HG03175 (cell line): ENCODE measurements at regions not wholly inside any gene's neighbourhood (a gene's known extent, or its start where the extent isn't known, plus 50 kb on each side); places are given as distances from the start of the nearest gene placed in this dataset.
"Not testable (repeated sequence)": the region's sequence is repeated elsewhere in the genome, so short reads cannot be mapped to it uniquely, and the experiment has no call there.

Source experiments
- ATAC-seq: cut with Tn5 transposase; IDR thresholded peaks from one replicate; pipeline ENCODE4 v1.9.1; 2021; ENCODE audit warnings: mild to moderate bottlenecking, moderate library complexity; ENCODE audit not compliant: unreplicated experiment

GRCh38 chr11:44416776-44417175, 106.8 kb upstream of the ALX4 start:
- no peak for ATAC-seq

DNA sequence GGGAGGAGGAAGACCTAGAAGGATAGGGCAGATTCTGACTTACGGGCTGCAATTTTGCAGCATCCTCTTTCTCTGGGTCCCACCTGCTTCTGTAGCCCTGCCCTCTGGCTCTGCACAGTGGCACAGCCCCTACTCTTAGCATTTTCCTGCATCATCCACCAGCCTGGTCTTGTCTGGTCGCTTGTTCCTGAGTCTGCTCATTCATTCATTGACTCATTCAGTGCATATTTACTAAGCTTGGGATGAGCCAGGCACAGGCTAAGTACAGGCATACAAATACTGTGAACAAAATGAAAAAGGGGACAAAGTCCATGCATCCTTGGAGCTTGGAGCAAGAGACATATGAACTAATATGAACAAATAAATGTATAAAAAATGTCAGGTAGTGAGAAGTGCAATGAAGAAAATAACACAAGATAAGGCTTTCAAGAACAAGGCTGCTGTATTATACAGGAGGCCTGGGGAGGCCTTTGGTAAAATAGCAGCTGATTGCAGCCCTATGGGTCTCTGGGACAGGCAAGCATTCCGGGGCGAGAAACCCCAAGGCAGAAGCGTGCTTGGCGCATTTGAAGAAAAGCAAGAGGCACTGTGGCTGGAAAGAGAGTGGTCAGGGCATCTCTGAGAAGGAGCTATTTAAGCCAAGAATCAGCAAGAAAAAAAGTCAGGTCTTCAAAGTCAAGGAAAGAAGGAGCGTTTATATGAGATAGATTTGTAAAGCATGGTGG, 108.0 kb upstream of the ALX4 start:
- ATAC-seq = no peak

DNA sequence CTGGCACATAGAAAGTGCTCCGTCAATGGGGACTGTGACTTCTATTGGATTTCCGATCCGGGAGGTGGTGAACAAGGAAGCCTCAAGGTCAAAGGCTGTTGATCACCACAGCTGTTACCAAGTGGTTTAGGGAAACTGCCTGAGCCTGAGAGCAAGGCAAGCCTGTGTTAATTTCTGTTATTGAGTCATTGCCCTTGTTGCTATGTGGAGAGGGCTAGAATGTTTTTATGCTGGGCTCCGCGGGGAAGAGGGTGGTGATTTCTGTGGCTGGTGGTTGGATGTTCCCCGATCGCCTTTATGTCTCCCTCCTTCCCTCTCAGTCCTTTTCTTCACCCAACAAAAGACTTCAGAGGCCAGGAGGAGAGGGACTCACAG, 108.5 kb upstream of the ALX4 start:
- no peak for ATAC-seq

- no peak for ATAC-seq
Observed at GRCh38 chr11:44421090-44421675, 111.2 kb upstream of the ALX4 start.

- ATAC-seq = no peak
Observed at GRCh38 chr11:44423289-44423688, 113.3 kb upstream of the ALX4 start.

- ATAC-seq = no peak
Observed at GRCh38 chr11:44424841-44425240, 114.9 kb upstream of the ALX4 start.

GRCh38 chr11:44426119-44426518, 116.2 kb upstream of the ALX4 start:
- no peak for ATAC-seq

DNA sequence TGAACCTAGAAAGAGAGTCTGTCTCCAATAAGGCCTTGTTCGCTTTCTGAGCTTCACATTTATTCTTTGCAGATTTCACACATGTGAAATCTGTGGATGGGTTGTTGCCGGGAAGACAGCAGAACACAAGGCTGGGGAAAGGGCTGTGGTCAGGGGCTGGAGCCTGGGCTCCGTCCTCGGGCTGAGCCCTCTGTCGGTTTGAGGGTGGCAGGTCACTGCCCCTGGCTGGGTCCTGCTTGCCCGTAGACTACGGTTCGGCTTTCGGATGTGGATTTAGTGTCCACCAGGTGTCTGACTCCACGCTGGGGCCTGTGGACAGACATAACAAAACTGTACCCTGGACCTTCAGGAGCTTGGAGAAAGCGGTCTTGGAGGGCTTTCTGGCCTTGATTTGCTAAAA, 117.0 kb upstream of the ALX4 start:
- no peak for ATAC-seq

- ATAC-seq = no peak
Observed at GRCh38 chr11:44427432-44427831, 117.5 kb upstream of the ALX4 start.

DNA sequence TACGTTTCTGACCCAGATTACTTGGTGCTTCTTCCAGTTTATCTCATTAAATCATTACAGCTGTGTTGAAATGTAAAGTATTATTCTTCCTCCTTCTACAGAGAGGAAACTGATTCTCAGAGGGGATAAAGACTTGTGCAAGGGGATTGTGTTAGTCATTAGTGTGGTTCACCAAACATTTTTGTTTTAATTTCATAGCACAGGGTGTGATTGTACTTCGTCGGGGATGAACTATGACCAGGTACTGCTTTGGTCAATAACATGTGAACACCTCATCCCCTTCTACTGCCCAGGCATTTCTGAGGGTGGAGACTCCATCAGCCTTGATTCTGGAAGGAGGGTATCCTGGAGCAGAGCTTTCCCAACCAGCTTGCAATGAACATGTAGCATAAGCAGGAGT, 120.2 kb upstream of the ALX4 start:
- no peak for ATAC-seq

GRCh38 chr11:44434191-44434590, 124.3 kb upstream of the ALX4 start:
- ATAC-seq = no peak

DNA sequence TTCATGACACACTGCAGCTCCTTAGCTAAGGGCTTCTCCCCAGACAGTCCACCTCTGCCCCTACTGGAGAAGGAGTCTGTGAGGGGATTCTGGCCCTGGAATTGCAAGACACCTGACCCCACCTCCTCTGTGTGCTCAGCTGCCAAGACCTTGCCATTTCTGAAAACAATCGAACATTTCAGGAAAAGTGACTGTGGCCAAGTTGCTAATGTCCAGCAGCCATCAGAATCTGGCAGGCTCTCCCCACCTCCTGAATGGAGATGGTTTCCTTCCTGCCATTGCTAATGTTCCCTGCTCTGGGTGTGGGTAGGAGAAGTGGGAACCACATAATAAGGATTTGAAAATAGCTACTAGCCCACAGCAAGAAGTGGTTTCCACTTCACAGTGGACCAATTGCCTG, 127.2 kb upstream of the ALX4 start:
- ATAC-seq = no peak

DNA sequence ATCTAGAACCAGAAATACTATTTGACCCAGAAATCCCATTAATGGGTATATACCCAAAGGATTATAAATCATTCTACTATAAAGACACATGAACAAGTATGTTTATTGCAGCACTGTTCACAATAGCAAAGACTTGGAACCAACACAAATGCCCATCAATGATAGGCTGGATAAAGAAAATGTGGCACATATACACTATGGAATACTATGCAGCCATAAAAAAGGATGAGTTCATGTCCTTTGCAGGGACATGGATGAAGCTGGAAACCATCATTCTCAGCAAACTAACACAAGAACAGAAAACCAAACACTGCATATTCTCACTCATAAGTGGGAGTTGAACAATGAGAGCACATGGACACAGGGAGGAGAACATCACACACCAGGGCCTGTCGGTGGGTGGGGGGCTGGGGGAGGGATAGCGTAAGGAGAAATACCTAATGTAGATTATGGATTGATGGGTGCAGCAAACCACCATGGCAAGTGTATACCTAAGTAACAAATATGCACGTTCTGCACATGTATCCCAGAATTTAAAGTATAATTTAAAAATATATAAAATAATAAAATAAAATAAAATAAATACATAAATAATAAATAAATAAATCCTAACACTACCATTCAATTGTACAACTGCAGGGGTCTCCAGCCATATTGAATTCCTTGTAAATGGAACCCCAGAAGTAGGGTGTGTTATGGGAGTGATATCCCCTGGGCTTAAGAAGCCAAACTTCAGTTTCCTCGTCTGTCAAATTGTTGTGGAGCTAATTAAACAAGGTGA, 122.4 kb upstream of the CD82 start:
- not testable (repeated sequence) for ATAC-seq

- ATAC-seq = no peak
Observed at GRCh38 chr11:44443836-44444769, 121.4 kb upstream of the CD82 start.

GRCh38 chr11:44444770-44445321, 120.6 kb upstream of the CD82 start:
- ATAC-seq = no peak

GRCh38 chr11:44445500-44446365, 119.7 kb upstream of the CD82 start:
- no peak for ATAC-seq

- ATAC-seq = no peak
Observed at GRCh38 chr11:44446366-44446762, 119.1 kb upstream of the CD82 start.

DNA sequence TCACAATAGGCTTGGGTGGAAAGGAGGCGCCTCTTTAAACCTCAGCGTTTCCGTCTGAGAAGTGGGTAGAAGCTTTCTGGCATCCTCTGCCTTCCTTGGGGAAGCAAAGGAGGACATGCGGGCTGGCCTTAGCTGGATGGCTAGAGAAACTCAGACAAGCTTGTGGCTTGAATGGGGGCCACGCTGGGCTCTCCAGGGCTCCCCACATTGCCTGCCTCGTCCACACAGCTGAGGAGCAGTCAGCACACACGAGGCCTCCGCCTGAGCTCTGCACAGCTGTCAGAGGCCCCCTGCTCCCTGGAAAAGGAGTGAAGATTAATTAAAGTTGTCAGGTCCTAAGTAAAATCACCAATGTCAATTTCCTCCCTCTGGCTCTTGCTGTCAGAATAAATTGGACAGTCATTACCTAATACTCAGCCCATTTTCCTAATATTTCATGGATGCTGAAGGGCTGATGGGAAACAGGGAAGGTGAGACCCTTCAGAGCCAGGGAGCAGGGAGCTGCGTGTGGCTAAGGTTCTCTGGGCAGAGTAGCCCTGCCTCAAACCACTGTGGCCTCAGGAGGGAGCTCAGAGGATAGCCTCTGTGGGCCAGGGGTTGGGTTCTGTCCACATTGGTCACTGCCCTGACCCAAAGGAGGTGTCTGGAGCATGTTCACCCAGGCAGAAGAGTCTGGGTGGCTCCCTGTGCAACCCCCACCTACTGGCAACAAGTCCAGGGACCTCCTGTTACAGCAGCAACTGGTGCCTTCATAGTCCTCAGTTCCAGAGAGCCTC, 118.3 kb upstream of the CD82 start:
- ATAC-seq = no peak

GRCh38 chr11:44450295-44450932, 115.0 kb upstream of the CD82 start:
- no peak for ATAC-seq
